Uterus (tissue), 2 donors: ENCODE measurements at regions not wholly inside any gene's neighbourhood (a gene's known extent, or its start where the extent isn't known, plus 50 kb on each side); places are given as distances from the start of the nearest gene placed in this dataset.

Experiments used
- POLR2A ChIP-seq, 2 donors: fragments of 450-650 bp; IDR thresholded peaks; one replicate each; pipeline ENCODE4 v1.6.1; 2016; ENCODE audit warnings: antibody characterized with exemption in 2 of 2, mild to moderate bottlenecking in 1 of 2, moderate library complexity in 1 of 2
- TF ChIP-seq, protein P1 (sequence below), 4 experiments: fragments of 200-600 bp in 2 of 4; fragments of 450-650 bp in 2 of 4; sonication (generic) in 2 of 4; IDR thresholded peaks; one replicate each; pipeline ENCODE4 v1.5.1; 2016 to 2019; ENCODE audit warnings: antibody characterized with exemption in 4 of 4, mild to moderate bottlenecking in 2 of 4, moderate library complexity in 1 of 4

DNA sequence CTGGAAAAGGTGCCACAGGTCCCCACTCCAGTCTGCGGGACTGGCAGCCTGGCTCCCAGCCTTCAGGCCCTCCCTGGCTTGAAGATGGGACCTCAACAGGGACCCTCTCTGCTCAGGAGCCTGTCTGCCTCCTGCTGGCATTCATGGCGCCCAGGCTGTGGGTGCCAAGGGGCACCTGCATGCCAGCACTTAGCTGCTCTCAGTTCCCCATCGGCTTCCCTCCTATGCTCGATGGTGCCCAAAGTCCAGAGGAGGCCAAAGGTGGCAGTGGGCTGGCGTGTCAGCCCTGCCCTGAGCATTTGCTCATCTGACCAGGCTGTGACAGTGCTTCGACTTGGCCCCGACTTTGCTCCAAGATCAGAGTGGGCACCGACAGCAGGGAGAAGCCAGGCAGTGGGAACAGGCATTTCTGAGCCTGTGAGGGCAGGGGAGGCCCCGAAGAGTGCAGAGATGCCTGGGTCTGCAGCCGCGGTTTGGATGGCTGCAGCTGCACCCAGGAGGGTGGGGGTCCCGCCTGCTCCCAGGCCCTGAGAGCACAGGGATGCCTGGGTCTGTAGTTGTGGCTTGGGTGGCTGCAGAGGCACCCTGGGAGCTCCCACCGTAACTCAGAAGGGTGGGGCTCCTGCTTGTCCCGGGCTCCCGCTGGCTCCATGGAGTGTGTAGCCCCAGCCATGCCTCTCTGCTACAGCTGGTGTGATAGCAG lies 463.6 kb downstream of the TBC1D22A start:
- TF ChIP-seq, protein P1, sequence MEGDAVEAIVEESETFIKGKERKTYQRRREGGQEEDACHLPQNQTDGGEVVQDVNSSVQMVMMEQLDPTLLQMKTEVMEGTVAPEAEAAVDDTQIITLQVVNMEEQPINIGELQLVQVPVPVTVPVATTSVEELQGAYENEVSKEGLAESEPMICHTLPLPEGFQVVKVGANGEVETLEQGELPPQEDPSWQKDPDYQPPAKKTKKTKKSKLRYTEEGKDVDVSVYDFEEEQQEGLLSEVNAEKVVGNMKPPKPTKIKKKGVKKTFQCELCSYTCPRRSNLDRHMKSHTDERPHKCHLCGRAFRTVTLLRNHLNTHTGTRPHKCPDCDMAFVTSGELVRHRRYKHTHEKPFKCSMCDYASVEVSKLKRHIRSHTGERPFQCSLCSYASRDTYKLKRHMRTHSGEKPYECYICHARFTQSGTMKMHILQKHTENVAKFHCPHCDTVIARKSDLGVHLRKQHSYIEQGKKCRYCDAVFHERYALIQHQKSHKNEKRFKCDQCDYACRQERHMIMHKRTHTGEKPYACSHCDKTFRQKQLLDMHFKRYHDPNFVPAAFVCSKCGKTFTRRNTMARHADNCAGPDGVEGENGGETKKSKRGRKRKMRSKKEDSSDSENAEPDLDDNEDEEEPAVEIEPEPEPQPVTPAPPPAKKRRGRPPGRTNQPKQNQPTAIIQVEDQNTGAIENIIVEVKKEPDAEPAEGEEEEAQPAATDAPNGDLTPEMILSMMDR (IDR thresholded peaks at IDR 0.05) = no peak
- TF ChIP-seq POLR2A (IDR thresholded peaks at IDR 0.05) = no peak
